ENCODE measurements at regions not wholly inside any gene's neighbourhood (a gene's known extent, or its start where the extent isn't known, plus 50 kb on each side); places are given as distances from the start of the nearest gene placed in this dataset.

DNA sequence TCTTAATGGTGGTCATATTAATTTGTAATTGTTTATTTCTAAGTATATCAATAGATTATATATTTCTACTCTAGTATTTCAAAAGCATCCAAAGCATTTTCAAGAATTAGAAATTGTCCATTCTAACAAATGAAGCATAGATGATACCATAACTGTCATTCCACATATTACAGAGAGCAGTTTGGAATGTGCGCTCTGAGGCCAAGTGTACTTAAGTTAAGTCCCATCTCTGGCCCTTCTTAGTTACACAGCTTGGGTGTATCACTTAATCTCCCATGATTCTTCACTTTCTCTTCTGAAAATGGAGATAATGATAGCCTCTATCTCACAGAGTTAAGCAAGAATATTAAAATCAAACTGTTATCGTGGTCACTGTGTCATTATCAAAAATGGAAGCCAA lies 281.1 kb downstream of the MRPL39 start:
- DNase-seq, result no peak

DNA sequence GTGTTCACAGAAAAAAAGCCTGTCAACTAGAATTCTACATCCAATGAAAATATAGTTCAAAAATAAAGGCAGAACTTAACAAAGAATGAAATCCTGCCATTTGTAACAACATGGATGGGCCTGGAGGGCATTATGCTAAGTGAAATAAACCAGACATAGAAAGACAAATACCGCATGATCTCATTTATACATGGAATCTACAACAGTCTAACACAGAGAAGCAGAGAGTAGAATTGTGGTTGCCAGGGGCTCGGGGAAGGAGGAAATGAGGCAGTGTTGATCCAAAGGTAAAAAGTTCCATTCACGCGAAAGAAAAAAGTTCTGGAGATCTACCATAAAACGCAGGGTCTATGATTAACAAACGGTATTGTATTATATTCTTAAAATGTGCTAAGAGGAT lies 282.6 kb downstream of the MRPL39 start:
- no peak for DNase-seq

DNA sequence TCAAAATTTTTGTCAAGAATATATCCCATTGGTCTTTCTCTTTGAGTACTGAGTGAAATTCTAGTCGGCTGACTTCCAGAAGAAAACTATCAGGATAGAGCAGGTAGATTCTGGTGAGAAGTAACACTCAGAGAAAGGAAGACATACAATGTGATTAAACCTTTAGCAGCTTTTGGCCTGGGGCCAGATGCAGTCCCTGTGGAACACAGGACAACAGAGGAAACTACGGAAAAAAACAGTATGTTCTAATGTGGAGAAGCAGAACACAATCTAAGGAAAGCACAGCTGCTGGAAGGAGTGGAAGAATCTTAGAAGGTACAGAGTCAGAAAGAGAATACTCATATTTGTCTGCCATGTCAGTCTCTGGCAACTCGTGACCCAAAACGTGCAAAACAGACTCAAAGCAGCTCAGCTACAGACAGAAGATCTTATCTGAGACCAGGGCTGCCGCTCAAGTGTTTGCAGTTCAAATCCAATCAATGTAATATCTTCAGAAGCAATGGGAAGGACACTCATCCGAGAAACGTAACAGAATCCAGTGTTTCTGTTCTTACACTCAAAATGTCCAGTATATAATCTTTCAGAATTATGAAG lies 283.8 kb downstream of the MRPL39 start:
- no peak for DNase-seq

DNA sequence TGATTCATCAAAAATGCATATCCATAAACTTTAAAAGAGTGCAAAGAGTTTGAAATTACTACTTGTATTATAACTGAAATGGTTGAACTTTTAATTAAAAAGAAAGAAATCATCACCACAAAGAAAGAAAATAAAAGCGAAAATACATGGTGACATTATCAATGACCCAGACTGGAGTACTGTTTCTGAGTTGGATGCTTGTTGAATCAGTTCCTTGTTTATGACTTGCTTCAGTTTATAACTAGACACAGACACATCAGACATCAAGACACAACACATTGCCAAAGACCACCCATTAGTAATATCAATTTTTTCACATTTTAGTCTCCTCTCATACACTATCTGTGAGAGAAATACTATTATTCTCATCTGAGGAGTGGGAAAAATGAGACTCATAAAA lies 293.0 kb downstream of the MRPL39 start:
- no peak for DNase-seq

DNA sequence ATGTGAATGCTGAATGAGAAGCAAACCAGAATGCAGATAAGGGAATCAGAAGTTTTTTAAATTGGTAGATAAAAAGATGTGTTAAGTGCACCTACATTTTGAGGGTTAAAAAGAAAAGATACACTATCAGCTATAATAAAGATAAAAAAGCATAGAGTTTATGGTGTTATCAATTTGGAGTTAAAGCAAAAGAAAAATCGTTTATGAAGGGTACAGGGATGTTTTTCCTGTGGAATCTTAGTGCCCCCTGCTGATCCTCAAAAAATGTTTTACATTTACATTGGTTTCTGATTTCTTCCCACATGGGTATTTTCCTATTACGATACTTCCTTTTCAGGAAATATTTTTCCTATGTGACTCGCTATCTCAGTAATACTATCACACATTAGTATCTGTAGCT lies 293.5 kb downstream of the MRPL39 start:
- DNase-seq, result no peak

DNA sequence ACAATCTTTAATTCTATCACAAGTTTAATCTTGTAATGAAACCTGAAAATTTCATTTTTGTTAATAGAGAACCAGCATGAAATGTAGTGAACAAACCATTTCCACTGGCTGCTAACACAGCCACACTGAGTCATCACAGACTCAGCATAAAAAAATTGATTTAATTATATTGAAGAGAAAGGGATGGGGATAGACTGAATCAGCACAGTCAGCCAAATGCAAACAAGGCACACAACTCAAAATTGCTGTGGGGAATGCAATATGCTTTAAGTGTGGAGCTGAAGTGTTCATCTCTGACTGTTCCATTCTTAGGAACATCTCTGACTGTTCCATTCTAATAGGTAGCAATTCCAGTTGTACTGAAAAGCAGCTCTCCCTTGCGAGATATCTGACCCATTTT lies 299.8 kb downstream of the MRPL39 start:
- no peak for DNase-seq

DNA sequence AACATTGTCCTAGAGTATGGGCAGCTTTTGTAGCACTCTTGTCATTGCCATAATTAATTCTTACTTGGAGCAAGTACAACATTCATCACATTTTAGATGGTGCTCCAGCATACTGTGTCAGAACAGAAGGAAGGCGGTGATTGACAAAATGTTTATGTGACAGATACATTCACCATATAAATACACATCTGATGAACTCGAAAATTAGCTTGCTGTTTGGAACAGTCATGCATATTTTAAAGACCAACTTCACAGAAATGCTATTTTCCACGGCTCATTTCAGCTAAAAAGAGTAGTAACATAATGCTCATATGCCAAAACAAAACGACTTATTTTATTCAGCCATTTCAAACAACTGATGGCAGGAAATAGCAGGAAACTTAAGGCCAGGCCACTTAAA lies 302.7 kb downstream of the MRPL39 start:
- DNase-seq, result no peak

DNA sequence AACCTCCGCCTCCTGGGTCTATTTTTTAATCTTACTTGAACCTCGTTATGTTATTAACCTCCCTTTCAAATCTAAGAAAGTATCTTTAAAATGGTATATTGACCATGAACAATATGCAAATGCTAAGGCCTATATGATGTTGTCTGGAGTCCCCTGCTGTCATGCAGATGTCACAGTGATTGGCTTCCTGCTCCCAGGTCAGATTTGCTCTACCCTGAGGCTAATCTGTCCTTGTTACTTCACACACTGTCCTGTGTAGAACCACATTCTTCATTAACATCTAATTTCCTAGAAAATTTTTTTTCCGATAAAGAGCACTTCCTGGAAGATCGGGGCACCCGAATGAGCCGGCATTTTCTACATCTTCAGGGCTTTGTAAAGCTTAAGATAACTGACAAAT lies 306.6 kb downstream of the MRPL39 start:
- no peak for DNase-seq

DNA sequence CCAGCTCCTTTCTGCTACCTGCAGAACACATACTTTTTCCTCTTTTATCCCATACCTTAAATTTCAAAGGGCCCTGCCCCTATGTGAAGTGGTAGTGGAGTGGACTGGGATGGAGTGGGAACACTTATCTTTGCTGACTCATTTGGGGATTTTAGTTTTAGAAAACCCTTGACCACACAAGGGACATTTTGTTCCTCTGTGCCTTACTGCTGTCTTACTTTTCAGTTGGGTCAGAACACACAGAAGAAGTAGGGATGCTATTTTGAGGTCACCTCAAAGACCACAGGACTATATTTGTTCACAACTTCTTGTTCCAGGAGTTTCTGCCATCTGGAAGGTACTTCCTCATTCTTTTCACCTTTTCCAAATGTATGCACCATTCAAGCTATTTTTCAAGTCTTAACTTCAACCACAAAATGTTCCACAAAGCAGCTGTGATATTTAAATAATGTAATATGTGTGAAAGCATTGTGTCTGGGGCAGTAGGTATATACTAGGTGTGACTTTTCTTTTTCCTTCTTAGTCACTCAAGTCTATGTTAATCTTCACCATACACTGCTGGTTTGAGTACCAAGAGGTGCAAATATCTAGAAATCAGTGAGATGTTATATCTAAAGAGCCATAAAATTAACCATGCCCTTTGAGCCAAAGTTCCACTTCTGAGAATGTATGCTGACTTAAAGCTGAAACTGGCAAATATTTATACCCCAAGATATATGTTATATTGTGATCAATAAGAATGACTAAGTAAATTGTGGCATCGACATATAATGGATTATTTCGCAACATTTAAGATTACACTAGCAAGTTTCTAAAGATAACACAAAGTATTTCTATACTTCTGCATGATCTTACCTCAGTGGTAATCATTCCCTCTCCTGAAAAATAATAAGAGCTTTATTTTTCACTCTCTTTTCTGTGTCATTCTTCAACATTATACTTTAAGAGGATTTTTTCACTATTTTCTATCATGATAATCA lies 308.5 kb downstream of the MRPL39 start:
- no peak for DNase-seq

DNA sequence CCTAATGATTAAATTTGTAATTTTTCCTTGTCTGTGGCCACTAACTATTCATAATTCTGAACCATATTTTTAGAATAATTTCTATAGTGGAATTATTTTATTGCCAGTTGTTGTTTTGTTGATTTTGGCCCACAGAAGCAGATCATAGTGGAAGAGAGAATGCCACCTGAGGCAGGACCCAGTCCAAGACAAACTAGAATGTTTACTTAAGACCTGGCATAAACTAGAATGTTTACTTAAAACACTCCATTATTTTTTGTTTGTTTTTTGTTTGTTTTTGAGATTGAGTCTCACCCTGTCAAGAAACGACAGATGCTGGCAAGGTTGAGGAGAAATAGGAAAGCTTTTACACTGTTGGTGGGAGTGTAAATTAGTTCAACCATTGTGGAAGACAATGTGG lies 310.2 kb downstream of the MRPL39 start:
- no peak for DNase-seq

DNA sequence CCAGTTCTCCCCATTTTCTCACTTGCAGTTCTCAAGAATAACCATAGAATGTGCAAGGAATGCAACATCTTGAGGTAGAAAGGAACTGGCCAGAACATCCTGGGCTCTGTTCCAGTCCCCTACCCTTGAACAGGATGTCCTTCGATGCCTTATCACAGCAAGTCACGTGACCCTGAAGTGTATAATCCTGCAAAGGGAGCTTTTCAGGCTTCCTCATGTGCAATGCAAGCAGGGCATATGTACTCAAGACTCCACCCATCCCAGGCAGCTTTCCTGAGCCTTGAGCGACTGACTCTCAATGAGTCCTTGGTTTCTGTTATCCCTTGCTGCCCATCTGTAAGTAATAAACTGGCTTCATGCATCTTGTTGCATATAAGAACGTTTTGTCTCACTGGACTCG lies 311.0 kb downstream of the MRPL39 start:
- no peak for DNase-seq

DNA sequence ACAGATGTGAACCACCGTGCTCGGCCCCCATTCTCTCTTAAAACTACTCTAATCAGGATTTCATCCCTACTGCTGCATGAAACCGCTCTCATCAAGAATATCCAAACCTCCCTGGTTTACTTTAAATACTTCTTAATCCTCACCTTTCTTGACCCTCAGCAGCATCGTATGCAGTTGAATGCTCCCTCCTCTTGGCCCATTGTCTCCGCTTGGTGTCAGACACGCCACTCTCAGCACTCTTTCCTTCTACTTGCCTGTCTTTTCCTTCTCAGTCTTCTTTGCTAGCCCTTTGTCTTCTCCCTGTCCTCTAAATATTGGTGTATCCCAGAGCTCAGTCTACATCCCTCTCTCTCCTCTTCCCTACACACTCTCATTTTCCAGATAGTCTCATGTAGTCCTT lies 314.9 kb downstream of the MRPL39 start:
- DNase-seq, result no peak

DNA sequence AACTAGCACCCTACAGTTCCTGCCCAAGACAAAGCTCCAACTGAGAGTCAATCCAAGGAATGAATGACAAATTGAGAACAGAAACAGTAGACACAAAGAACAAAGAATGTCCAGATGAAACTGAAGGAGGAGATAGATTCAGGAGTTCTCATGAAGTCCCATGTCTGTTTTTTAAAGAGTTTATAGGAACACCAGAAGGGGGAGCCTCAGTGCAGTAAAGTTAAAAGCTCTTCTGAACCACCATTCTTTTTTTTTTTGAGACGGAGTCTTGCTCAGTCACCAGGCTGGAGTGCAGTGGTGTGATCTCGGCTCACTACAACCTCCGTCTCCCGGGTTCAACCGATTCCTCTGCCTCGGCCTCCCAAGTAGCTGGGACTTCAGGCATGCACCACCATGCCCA lies 323.6 kb downstream of the MRPL39 start:
- DNase-seq, result no peak

DNA sequence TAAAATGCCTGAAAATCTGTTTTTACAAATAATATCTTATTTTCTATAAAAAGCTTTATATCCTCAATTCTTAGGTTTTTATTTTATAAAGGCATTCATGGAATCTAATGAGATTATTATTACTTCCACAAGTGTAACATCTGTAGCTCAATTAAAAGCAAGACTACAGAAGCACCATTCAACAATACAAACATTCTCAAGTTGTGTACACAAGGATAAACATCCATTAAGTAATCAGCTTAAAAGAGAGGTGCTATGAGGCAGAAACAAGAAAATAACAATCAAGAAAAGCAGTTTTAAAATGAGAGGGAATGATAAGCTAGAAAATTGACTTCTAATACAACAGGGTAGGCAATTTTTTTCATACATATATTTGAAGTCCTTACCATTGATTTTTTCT lies 326.1 kb downstream of the MRPL39 start:
- DNase-seq, result no peak

DNA sequence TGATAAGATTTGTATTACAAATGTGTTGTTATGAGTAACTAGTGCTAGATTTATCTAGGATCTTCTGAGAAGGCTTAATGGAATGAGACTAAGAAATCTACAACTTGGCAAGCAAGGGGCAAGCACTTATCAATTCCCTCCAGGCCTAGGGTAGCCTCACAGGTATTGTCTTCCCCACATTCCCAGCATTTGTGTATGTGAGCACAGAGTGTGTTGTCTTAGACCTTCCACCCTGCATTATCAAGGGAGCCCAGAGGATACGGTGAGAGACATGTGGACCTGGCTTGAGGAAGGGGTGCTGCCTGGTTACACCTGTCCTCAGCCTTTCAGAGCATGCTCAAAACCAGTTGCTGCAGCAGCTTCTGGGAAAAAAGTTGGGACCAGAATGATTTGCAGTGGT lies 327.2 kb downstream of the MRPL39 start:
- DNase-seq, result no peak

DNA sequence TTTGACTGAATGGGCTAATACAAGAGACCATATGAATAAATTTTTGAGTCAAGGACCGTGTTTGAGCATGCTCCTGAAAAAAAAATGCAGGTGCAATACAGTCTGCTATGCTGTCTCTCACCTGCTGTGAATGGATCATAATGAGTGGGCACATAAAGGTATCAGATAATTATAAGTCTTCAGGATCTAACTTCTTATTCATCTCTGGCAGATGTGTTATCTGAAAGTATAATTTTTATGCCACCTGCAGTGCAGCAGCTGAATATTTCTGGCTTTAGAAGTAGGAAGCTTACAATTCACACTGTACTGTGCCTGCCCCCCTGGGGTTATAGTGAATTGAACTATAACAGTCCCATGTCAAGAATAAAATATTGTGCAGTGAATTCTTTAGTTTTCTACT lies 333.3 kb downstream of the MRPL39 start:
- no peak for DNase-seq

DNA sequence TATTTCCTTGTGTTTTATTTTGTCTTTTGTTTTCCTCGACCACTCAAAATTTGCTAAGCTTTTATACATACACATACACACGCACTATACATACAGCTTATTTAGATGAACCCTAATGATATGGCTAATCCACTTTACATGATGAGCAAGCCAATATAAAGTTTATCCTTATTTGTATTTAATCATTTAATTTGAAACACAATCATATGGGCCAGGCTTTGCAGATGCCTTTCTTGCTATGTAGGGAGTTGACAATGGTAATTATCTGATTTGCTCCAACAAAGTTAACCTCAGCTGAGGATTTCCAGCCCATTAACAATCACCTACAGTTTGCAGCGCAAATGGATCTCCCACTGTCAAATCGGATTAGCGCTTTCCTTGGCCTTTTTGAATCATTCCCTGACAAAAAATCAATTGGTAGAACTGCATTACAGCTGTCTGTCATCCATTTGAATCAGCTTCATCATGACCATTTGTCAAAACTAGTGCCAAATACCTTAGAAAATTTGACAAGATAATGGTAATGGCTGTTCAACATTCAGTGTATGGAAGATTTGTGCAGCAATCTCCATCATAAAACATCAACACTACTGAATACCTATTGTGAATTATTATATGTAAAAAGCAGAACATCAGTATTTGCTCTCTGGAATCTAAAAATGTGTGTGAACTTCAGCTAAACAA lies 352.6 kb downstream of the MRPL39 start:
- DNase-seq, result no peak

DNA sequence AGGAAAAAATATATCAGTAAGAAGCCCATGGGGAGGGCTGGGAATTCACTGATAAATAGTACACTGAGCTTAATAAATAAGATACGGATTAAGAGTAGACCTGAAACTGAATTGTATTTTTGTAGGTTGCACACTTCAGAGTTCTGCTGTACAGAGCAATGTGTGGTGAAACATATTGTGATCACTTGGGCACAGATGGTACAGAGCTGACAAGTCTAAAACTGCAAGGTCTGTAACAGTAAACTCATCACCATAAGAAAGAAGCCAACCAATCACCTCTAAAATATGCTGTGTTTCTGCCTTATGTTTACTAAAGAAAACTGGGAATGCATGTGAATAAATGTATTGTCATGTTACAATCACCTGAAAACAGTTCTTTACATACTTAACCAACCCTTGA lies 360.7 kb downstream of the MRPL39 start:
- DNase-seq, result no peak

DNA sequence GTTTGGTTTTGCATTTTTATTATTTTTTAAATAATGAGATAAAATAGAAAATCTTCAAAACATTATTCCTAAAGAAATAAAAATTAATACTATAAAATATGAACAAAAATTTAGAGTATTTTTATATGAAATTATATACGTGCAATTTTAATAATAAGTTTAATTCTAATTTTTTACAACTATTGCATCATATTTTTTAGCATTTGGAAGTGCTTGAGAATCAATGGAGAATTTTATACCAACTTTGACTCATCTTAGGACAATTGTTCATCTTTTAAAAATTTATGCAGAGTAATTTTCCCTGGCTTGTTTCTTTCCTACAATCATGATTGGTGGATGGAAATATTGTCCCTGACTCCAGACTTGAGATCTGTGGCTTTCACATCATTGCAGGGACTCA lies 362.5 kb downstream of the MRPL39 start:
- no peak for DNase-seq

DNA sequence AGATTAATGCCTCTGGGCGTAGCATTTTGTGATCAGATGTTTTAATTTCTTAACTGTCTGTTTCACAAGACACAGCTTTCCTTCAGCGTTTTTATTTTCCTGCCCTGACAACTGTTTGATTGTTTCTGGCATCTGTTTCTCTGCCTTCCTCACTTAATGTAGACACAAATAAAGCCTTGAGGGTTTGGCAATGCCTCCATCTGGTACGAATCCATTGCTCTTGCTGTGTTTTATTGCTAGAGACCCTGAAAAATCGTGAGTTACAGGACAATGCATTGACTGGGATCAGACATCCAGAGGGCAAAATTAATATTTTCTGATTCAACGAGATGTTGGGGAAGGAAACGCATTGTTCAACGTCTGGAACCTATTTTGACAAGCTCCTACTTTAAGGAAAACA lies 363.5 kb downstream of the MRPL39 start:
- no peak for DNase-seq

DNA sequence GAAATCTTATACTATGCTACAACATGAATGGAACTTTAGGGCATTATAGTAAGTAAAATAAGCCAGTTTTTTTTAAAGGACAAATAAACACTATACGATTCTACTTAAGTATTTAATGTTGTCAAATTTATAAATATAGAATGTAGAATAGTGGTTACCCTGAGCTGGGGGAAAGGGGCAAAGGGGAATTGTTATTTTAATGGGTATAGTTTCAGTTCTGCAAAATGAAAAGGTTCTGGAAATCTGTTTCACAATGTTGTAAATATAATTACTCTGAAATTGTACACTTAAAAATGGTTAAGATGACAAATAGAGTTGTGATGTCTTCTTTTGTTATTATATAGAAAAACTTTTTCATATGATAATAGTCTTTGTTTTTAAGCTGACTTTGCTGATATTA lies 366.3 kb downstream of the MRPL39 start:
- DNase-seq, result no peak

DNA sequence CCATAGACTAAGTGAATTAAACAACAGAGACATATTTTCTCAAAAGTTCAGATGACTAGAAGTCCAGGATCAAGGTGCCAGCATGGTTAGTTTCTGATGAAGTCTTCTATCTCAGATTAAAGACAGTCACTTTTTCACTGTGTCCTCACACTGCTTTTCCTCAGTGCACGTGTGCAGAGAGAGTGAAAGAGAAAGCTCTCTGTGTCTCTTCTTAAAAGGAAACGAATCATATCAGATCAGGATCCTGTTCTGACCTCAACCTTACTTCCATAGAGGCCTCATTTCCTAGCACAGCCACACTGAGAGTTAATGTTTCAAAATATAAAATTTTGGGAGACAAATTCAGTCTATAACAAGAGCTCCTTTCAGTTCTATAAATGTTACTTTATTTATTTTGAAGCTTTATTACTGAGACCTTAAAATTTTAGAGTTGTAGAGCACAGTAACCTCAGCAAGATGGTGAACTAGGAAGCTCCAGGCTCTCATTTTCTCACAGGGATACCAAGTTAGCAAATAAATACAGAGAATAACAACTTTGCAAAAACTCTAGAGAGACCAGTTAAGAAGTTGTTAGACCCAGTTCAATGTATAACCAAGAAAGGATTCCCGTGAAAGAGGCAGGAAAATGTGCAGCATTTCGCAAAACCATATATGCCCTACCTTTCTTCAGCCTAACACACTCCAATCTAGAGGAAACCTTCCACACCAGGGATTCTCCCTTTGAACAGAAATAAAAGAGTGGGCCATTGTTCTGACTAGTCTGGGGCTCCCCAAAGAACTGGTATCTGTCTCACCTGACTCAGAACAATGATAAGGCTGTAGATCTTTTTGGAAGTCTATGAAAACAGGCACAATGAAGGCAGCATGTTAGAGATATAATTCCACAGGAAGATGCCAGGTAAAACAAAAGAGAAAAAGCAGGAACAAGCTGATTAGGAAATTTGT lies 372.2 kb downstream of the MRPL39 start:
- DNase-seq, result no peak

DNA sequence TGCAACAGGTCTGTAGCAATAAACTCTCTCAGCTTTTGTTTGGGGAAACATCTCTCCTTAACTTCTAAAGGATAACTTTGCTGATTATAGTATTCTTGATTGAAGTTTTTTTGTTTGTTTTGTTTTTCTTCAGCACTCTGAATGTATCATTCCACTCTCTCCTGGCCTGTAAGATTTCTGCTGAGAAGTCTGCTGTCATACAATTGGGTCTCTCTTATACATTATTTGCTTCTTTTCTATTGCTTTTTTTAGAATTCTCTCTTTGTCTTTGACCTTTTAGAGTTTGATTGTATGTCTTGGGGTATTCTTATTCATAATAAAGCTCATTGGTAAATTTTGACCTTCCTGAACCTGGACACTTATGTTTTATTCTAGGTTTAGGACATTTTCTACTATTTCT lies 386.3 kb downstream of the MRPL39 start:
- no peak for DNase-seq
